ENCODE measurements at regions not wholly inside any gene's neighbourhood (a gene's known extent, or its start where the extent isn't known, plus 50 kb on each side); places are given as distances from the start of the nearest gene placed in this dataset.

DNA sequence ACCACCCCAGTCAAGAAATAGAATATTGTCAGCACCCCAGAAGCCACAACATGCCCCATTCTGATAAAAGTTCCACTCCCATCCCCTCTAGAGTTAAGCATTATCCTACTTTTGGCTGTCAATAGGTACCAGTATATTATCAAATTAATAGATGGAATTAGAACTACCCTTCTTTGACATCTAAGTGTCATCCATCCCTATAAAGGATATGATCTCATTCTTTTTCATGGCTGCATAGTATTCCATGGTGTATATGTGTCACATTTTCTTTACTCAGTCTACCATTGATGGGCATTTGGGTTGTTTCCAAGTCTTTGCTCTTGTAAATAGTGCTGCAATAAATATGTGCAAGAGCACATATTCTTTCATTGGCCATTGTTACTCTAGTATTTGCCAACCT, 246.2 kb downstream of the SEC23A start:
- TF ChIP-seq, protein P1, sequence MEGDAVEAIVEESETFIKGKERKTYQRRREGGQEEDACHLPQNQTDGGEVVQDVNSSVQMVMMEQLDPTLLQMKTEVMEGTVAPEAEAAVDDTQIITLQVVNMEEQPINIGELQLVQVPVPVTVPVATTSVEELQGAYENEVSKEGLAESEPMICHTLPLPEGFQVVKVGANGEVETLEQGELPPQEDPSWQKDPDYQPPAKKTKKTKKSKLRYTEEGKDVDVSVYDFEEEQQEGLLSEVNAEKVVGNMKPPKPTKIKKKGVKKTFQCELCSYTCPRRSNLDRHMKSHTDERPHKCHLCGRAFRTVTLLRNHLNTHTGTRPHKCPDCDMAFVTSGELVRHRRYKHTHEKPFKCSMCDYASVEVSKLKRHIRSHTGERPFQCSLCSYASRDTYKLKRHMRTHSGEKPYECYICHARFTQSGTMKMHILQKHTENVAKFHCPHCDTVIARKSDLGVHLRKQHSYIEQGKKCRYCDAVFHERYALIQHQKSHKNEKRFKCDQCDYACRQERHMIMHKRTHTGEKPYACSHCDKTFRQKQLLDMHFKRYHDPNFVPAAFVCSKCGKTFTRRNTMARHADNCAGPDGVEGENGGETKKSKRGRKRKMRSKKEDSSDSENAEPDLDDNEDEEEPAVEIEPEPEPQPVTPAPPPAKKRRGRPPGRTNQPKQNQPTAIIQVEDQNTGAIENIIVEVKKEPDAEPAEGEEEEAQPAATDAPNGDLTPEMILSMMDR (conservative IDR thresholded peaks at IDR 0.05; ENCODE audit: low read length): no peak
- TF ChIP-seq EZH2phosphoT487 (IDR thresholded peaks at IDR 0.05; ENCODE audit: borderline replicate concordance, low read depth, low read length): no peak

Data from OCI-LY7 (cell line).